Fibroblast of pulmonary artery (primary cell): ENCODE measurements at regions not wholly inside any gene's neighbourhood (a gene's known extent, or its start where the extent isn't known, plus 50 kb on each side); places are given as distances from the start of the nearest gene placed in this dataset.

Experiments used
- DNase-seq: peaks from one replicate; pipeline ENCODE4 v3.0.0-alpha.2; 2010; ENCODE audit warnings: low read depth
- H3K4me3 ChIP-seq: replicated peaks from 2 replicates; pipeline ENCODE4 v1.5.1; 2011; ENCODE audit warnings: low read depth, mild to moderate bottlenecking, control low read depth, low read length, moderate library complexity
- TF ChIP-seq, protein P1 (sequence below): IDR thresholded peaks from 2 replicates; pipeline ENCODE4 v1.5.1; 2011; ENCODE audit warnings: mild to moderate bottlenecking, control low read depth, low read length, inconsistent platforms; ENCODE audit errors: missing control alignments

DNA sequence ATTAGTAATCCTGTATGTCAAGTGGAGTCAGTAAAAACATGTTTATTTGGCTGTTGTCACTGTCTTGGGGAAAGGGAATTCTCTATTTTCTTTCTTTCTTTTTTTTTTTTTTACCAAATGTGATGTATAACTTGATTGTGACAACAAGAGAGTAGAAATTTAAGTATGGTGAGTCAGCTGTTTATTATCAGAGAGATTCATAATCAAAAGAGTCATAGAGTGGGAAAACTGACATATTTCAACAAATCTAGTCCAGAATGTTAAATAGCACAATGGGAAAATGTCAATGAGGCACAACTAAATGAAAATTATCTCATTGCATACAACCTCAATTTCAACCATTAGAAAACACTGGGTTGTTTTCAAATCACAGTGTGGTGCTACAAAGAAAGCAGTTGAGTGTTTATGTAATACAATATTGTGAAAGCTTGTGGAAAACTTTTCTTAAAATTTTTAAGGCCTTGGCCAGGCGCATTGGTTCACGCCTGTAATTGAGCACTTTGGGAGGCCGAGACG, 111.9 kb upstream of the DTNA start:
- TF ChIP-seq, protein P1, sequence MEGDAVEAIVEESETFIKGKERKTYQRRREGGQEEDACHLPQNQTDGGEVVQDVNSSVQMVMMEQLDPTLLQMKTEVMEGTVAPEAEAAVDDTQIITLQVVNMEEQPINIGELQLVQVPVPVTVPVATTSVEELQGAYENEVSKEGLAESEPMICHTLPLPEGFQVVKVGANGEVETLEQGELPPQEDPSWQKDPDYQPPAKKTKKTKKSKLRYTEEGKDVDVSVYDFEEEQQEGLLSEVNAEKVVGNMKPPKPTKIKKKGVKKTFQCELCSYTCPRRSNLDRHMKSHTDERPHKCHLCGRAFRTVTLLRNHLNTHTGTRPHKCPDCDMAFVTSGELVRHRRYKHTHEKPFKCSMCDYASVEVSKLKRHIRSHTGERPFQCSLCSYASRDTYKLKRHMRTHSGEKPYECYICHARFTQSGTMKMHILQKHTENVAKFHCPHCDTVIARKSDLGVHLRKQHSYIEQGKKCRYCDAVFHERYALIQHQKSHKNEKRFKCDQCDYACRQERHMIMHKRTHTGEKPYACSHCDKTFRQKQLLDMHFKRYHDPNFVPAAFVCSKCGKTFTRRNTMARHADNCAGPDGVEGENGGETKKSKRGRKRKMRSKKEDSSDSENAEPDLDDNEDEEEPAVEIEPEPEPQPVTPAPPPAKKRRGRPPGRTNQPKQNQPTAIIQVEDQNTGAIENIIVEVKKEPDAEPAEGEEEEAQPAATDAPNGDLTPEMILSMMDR = no peak

DNA sequence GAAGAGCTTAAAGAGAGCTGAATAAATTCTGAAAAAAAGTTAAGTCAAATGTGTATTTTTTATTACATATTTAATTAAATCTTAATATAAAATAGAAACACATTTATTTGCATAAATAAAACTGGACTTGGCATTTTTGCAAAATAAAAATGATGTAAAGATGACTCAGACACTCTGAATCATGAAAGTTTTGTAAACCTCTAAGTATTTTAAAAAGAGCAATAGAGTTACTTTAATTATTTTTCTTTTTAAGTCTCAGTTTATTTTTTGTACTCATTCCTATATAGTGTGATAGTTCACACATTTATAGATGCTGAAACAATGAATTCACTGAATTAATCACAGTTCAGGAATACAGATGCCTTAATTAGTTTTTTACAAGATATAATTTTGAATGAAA, 109.9 kb upstream of the DTNA start:
- TF ChIP-seq, protein P1 = no peak
- no peak overlapping the region for H3K4me3 ChIP-seq
- DNase-seq = peak; percentile 13

More for the DNA sequence above, 111.9 kb upstream of the DTNA start:
- H3K4me3 ChIP-seq = no peak overlapping the region
- no peak for DNase-seq

DNA sequence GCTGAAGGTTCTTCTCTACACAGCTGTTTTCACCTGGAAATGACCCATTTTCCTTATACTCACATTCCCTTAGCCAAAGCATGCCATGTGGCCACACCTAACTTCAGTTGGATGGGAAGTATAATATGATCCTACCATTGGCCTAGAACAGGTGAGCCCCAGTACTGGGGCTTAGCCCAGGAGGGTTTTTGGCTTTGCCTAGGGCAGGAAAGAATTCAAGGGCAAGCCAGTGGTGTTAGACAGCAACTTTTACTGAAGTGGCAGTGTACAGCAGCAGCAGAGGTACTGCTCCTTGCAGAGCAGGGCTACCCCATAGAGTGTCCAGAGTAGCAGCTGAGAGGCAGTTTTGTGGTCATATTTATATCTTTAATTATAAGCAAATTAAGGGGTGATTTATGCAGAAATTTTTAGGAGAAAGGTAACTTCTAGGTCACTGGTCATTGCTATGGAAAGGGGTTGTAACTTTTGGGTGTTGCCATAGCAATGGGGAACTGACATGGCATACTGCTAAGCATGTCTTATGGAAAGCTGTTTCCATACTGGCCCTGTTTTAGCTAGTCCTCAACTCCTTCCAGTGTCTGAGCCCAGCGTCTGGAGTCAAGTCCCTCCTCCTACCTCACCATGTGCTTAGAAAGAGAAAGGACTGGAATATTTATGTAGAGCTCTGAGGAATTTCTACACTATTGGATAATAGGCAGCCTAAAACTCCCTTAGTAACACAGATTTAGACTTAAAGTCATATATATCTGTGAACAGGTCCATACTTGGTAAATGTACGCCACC, 109.0 kb upstream of the DTNA start:
- DNase-seq = no peak
- H3K4me3 ChIP-seq = no peak overlapping the region
- TF ChIP-seq, protein P1 = no peak

DNA sequence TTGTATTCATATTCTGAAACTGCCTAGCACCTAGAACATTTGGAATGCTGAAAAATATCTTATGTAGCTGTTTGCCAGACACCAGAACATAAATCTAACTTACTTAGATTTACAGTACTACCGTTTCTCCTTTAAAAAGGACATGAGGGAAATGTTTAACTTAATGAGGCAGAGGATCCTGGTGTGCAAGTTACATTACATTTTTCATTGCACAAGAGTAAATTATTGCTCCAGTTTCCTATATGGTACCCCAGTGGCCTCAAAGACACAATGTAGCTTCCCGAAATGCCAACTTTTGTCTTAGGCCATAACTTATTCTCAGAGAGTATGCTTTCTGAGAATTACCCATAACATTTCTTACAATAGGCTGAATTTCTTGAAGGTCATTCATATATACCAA, 105.5 kb upstream of the DTNA start:
- no peak overlapping the region for H3K4me3 ChIP-seq
- TF ChIP-seq, protein P1 = no peak
- no peak for DNase-seq

DNA sequence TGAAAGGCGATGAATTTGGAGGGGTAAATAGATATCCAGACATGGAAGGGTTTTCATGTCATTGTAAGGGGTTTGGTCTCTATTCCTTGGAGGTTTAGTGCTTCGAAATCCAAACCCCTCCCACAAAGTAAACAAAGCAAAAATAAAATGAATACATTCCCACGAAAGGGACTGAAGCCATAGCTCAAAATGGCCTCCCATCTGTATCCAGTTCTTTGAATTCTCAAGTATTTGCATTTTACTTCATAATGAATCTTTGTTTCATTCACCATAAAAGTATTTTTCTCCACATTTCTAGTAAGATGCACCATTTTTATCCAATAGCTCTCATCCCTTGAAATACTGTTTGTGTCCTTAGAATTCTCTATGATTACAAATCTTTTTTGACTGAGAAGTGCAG, 103.2 kb upstream of the DTNA start:
- no peak overlapping the region for H3K4me3 ChIP-seq
- TF ChIP-seq, protein P1 = no peak
- DNase-seq = no peak

DNA sequence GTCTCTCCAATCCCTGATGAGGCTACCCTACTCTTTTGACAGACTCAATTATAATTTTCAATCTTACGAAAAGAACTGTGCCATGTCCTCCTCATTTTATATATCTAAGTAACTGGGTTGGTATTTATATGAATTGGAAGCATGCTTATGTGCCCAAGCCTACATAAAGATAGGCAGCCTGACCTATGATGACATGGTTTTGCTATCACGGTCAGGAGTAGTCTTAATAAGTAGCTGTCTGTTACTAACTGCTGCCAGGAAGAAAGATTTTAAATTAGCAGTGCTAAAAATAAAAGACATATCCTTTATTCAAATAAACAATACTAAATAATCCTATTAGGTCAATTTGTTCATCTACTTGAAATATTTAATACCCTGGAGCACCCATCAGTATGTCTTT, 102.0 kb upstream of the DTNA start:
- no peak overlapping the region for H3K4me3 ChIP-seq
- DNase-seq = no peak
- TF ChIP-seq, protein P1 = no peak
